Activated CD4-positive, CD25-positive, alpha-beta regulatory T cell (primary cell): ENCODE measurements at regions not wholly inside any gene's neighbourhood (a gene's known extent, or its start where the extent isn't known, plus 50 kb on each side); places are given as distances from the start of the nearest gene placed in this dataset.

Experiments
- DNase-seq, 4 experiments: peaks; one replicate each; lab custom pipeline; 2025; lab: John Stamatoyannopoulos, UW

DNA sequence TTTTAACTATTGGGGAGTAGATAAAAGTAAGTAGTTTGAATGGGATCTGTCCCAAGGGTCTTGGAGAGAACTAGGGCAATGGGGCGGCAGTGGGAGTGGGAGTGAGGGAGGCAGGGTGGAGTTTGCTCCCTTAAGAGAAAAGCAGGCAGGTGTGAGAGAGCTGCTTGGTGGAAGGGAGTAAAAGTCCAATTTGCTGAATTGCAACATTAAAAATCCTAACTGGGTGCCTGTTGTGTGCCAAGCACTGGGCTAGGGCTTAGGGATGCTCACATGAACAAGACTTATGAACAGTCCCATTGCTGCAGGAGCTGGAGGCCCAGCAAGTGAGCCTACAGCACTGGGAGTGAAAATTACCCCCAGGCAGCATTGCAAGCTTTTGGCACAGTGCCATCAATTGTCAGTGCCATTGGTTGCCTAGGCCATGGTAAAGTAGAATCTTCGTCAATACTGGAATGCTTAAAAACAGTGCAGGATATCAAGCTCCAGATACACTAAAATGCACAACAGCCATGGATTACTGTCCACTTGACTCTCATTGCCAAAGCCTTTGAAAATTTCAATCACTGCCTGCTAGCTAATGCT is 277.7 kb upstream of the JARID2 start:
- no peak for DNase-seq

DNA sequence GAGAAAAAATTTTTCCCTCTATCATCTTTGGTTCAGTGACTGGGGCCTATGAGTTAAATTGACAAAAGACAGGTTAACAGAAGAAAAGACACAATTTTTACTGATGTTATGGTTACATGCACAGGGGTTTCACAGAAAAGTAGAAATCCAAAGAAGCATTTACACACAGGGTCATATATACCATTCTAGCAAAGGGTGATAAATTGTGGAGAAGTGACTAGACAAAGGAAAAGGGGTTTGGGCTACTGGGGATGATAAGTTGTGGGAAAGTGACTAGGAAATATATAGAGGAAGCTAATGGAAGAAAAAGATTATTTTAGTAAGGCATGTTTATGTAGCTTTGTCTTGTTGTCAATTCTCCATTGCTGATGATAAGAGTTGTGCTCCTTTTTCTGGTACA is 276.7 kb upstream of the JARID2 start:
- no peak for DNase-seq

DNA sequence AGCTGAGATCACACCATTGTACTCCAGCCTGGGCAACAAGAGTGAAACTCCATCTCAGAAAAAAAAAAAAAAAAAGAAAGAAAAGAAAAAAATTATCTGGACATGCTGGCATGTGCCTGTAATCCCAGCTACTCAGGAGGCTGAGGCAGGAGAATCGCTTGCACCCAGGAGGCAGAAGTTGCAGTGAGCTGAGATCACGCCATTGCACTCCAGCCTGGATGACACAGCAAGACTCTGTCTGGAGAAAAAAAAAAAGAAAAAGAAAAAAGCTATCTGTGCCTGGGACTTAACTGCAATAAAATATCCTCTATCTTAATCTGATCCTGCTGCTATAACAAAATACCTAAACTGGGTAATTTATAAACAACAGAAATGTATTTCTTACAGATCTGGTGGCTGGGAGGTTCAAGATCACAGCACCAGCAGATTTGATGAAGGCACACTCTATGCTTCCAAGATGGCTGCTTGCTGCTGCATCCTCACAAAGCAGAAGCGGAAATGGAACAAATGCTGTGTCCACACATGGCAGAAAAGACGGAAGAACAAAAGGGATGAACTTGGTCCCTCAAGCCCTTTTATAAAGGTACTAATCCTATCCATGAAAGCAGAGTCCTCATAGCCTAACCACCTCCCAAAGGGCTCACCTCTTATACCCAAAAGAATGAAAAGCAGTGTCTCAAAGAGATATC is 273.3 kb upstream of the JARID2 start:
- DNase-seq = no peak

DNA sequence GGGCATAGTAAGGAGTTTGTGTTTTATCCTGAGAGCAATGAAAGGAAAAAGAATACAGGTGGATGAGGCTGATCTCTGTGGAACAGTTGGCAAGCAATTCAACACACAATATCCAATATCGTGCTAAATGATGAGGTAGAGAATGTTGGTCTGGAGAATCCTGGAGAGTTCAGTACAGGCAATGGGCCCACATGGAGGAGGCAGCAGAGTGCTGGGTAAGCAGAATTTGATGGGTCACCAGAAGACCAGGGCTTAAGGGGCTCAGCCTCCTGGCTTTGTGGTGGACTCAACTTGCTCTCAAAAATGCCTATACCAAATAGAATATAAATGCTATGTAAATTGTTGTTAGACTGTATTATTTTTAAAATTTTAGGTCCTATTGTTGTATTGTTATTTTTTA is 271.5 kb upstream of the JARID2 start:
- DNase-seq = no peak

DNA sequence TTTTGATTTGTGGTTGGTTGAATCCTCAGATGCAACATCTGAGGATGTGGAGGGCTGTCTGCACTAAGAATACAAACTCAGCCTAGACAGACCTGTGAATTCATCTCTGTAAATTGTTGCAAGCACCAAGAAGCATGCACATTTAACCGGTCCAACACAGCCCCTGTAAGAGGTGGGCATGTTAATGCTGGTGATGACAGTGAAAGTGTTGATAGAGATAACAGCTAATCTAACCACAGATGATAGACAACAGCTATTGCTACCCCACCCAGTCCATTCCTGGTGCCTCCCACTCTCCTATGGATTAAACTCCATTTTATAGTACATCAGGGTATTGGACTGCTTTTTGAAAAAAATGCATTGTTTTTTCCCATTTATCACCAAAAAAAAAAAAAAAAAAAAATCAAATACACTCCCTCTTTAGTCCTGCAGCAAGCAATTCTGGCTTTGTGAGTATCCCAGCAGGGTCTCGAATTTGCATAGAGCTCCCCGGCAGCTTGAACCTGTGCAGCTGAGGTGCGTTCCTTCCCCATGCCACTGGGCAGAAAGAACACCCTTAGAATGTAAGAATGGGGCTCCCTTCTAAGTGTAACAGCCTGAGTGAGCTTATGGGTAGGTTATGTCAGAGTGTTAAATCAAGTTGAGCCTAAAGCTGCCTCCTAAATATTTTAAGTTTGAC is 270.9 kb upstream of the JARID2 start:
- DNase-seq = no peak

DNA sequence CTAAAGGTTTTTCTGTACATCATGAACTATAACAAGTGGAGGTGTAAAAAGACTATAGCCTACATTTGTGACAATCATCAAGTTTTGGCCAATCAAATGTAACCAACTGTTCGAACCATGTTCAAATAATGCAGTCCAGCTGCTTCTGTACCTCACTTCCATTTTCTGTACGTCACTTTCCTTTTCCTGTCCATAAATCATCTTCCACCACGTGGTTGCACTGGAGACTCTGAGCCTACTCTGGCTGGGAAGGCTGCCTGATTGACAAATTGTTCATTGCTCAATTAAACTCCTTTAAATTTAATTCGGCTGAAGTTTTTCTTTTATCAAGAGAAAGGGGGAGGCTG is 270.4 kb upstream of the JARID2 start:
- DNase-seq = no peak

DNA sequence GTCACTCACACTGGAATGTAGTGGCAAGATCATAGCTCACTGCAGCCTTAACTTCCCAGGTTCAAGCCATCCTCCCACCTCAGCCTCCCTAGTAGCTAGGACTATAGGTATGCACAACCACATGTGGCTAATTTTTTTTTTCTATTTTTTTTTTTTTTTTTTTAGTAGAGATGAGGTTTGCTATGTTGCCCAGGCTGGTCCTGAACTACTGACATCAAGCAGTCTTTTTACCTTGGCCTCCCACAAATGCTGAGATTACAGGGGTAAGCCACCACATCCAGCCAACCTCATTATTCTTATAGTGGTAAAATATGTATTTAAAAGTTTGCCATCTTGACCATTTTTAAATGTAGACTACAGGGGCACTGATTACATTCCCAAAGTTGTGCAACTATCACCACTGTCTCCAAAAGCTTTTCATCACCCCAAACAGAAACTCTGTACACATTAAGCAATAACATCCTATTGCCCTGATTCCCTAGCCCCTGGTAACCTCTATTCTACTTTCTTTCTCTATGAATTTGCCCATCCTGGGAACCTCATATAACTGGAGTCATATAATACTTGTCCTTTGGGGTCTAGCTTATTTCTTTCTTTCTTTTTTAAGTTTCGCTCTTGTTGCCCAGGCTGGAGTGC is 268.0 kb upstream of the JARID2 start:
- DNase-seq = no peak

DNA sequence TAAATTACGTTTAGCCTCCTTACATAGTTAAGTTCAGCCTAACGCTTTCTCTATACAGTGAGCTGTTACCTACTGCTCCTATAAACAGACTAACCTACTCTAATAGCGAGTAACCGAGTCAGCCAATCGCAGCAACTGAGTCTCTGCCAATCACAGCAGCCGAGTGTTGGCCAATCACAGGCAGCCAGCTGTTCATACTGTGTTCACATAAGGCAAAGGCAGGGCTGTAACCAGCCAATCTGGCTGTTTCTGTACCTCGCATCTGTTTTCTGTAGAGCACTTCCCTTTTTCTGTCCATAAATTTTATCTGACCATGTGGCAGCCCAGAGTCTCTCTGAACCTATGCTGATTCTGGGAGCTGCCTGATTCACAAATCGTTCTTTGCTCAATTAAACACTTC is 263.9 kb upstream of the JARID2 start:
- no peak for DNase-seq

DNA sequence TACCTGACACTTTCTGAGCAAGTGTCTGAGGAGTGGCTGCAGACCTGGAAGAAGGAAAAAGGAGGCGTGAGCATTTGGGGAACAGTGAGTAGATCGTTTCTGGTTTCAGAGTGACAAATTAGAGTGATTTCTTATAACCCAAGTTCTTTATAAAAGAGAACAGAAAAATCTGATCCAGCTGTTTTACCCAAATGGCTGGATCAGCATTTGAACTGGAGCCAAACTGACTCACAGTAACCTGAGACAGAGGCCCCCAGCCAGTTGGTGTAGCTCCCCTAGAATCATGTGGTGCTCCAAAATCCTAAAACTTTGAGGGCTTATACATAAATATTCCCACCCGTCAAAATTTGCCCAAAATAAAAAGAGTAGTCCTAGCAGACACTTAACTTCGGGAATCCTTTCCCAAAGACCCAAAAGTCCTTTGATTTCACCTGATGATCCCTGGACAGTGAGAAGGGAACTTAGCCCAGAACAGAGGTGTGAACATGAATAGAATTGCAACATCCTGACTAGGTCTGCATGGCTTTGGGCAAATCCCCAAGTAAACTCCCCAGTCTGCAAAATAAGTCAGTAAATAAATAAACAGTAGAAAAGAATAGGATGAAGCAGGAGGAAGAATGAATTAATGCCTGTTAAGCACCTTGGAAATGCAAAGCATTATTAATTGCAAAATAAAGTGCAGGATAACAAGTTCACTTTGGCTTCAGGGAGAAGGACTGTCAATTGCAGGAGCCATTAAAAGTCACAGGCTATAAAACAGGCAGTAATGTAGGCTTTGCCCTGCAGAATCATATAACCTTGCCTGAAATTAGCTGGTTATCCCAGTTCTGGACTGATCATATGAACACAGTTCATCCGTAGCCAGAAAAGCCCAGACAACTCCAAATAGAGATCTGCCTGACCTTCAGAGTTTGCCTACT is 262.0 kb upstream of the JARID2 start:
- no peak for DNase-seq

DNA sequence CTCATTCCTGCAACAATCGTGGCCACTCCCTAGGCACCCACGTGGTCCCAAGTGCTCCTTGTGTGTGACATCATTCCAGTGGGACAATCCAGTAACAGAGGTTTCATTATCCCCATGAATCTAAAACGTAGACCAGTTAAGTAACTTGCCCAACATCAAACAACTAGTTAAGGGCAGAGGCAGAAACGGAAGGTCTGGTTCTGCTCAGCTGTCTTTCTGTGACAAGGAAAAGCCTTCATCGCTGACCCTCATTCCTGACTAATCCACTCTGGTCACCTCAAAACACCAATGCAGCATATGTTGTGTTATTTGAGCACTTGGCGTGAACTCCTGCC is 261.4 kb upstream of the JARID2 start:
- no peak for DNase-seq

DNA sequence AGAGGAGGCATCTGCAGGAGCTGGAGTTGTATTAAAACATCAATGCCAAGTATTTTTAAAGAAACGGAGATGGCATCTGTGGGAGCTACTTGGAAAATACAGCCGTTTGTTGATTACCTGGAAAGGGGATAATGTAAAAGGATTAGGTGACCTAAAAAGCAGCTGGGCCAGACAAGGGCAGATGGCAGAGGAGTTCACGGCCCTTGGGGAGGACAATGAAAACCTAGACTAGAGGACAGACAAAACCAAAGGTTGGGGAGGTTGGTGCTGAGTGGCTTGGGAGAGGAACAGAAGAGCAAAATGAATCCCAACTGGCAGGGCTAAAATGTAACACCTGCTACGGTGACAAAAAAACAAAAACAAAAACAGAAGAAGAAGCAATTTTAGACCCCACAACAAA is 260.5 kb upstream of the JARID2 start:
- DNase-seq = no peak

DNA sequence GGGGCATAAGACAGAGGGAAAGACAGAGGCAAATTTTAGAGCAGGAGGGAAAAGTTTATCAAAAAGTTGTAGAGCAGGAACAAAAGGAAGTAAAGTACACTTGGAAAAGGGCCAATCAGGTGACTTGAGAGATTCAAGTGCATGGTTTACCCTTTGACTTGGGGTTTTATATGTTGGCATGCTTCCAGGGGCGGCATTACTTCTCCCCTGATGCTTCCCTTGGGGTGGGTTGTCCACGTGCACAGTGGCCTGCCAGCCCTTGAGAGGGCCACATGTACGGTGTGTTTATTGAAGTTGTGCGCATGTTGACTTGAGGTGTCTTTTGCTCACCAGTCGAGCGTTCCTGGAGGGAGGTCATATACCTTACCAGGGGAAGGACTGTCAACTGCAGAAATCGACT is 259.5 kb upstream of the JARID2 start:
- DNase-seq = no peak

DNA sequence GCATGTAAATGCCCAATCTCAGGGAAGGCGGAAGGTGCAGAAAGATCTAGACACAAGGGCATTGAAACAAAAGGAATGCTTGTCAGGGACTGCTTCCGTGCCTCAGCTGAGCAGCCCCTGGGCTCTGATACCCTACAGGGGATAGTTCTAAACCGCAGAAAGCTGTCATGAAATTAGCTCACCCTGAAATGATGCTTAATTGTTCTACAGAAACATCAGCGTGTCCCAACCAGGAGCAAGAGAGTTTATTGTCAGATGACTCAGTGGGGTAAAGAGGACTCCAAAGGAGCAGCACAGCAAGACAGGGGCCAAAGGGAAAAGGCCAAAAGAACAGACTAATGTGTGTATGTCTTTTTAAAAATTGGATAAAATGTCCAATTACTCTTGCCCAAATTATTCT is 258.4 kb upstream of the JARID2 start:
- no peak for DNase-seq

DNA sequence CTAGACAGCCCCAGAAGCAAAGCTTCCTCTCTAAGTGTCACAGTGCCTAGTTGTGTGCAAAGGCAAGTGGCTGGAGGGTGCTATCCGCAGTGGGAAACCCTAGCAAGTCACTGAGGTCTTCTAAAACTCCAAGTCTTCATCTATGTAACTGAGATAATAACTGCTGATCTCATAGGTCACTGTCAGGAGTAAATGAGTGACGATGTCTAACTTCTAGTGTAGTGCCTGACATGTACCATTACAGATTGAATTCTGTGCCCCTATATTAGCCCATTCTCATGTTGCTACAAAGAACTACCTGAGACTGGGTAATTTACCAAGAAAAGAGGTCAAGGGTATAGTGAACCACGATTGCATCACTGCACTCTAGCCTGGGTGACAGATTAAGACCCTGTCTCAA is 253.5 kb upstream of the JARID2 start:
- DNase-seq = no peak

DNA sequence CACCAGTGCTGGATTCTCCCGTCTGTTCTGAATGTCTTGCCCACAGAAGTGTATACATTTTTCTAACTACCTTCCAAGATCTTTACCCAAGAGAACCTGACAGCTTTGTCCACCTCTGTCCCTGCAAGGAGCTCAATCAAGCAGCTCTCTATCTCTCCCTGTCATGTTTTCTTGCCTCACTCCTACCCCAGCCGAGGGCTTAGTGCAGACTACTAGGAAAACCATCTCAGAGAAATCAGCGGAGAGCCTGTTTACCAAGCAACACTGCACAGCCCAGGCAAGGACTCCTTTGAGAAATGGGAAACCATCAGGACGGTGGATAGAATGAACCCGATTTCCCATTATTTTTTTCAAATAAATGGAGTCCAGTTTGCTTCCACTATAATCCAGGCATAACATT is 250.7 kb upstream of the JARID2 start:
- DNase-seq = no peak

DNA sequence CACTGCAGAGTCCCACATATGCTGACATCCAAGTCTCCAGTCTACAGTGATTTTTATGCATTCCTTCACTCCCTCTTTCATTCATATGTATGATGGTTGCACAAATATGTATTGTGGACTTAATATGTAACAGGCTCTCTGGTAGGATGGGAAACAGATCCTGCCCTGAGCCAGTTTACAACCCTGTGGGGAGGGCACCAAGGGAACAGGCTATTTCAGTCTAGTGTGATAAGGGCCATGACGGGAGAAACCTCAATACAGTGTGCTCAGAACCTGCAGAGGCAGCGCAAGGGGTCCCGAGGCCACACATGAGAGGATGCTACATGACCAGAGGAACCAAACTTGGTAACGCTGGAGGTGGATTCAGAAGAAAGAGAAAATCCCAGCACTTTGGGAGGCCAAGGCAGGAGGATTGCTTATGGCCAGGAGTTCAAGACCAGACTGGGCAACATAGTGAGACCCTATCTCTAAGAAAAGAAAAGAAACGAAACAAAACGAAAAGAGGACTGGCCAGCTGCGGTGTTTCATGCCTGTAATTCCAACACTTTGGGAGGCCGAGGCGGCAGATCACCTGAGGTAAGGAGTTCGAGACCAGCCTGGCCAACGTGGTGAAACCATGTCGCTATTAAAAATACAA is 249.8 kb upstream of the JARID2 start:
- no peak for DNase-seq

DNA sequence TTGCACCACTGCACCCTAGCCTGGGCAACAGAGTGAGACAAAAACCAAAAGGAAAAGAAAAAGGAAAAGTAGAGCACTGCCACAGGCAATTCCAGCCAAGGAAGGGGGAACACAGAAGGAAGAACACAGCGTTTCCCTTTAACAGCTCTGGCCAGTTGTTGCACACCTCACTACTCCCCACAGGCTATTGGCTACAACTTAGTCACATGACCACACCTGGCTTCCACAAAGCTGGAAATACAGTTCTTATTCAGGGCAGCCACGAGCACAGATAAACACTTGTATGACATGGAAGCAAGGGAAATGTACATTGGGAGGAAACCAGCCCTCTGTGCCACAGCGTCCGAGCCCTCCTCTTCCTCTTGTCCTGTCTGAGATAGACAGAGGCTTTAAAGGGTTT is 249.0 kb upstream of the JARID2 start:
- DNase-seq = no peak

DNA sequence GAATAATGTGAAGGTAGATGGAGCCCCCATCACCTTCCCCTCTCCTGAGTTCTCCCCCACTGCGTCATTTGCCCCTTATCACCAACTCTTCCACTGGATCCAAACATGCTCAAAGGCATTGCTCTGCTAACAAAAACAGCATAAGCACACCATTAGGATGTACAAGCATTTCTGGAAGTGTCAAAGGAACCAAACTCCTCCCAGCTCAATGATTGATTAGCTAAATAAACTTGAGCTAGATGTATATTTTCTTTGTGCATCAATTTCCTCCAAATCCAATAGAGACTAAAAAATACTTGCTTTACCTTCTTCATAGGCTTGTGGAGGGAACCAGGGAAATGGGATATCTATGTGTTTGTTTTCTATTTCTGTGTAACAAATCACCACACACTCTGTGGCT is 248.4 kb upstream of the JARID2 start:
- DNase-seq = no peak

DNA sequence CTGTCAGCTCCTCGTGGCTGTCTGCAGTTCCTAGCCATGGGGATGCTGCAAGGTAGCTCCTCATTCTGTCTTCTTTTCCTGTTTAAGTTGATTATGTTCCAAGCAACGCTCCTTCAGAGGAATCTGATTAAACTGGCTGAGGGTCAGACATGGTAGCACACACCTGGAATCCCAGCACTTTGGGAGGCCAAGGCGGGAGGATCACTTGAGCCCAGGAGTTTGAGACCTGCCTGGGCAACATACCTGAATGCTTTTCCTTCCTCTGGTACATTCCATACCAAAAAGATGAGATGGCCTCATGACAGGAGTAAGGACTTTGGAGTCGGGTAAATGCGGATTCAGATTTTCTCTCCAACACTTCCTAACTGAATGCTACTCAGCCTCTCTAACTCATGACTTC is 246.8 kb upstream of the JARID2 start:
- DNase-seq = no peak

DNA sequence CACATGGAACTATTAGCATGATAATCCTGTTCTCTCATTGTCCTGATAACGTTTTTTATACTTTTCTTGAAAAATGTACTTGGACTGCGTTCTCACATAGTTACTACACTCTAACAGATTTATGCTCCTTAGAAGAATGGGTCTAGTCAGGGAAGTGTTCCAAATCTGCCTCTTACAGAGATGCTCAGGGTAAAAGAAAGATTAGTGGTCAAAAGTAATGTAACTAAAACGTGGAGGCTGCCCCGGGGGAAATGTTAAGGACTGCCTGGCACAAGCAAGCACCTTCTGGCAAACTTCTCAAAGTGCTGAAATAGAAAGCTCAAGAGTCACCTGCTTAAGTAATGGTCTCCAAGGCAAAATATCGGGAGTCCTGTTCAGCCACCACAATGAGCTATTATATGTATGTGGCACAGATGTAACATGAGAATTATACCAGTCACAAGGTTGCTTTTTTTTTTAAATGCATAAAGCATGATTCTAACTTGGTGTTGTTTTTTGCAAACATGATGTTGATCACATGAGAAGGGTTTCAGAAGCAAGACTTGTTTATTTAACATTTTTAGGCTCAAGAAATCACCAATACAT is 244.5 kb upstream of the JARID2 start:
- no peak for DNase-seq

DNA sequence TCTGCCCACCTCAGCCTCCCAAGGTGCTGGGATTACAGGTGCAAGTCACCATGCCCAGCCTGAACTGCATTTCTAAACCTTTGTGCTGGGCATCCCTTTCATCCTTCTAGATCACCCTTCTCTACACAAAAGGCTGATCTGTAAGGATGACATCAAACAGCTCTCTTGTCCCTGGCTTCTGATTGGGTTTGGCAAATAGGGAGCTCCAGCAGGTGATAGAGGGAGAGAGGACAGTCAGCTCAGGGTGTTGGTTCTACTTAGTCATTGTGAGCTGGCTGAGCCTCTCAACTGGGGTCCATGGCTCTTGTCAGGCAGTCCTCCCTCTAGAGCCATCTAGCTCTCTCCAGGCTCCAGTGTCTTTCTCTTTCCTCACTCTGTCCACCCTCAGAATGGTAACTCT is 237.6 kb upstream of the JARID2 start:
- no peak for DNase-seq

DNA sequence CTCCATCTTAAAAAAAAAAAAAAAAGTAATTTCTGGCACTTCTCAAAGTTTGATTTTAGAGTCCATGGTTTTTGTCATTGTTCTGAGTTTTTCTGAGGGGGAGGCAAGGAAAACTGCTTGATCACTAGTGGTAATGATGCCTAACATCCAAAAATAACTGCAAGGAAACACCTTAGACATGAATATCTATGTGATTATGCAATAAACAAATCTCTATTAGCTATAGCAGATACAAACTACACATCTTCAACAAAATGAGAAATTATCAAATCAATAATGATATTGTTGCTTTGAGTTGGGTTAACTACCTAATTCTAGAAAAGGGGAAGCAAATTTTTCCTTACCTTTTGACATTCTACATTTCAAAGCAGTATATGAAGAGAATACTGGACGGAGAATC is 230.9 kb upstream of the JARID2 start:
- no peak for DNase-seq
